GM23338 (cell line): ENCODE measurements at regions not wholly inside any gene's neighbourhood (a gene's known extent, or its start where the extent isn't known, plus 50 kb on each side); places are given as distances from the start of the nearest gene placed in this dataset.

Experiments
- CREB1 ChIP-seq: fragments of 250-450 bp; sonication (Bioruptor Pico); IDR thresholded peaks from 2 replicates; pipeline ENCODE4 v1.5.0; 2020; ENCODE audit warnings: low read depth, mild to moderate bottlenecking, moderate library complexity
- EZH2 ChIP-seq: fragments of 200-600 bp; sonication (generic); IDR thresholded peaks from one replicate; pipeline ENCODE4 v1.8.0; 2017; ENCODE audit warnings: antibody characterized with exemption, mild to moderate bottlenecking, low read depth; ENCODE audit not compliant: unreplicated experiment
- EZH2phosphoT487 ChIP-seq: fragments of 200-600 bp; sonication (generic); IDR thresholded peaks from one replicate; pipeline ENCODE4 v1.8.1; 2018; ENCODE audit warnings: antibody characterized with exemption; ENCODE audit not compliant: unreplicated experiment
- JUNB ChIP-seq: IDR thresholded peaks from one replicate; pipeline ENCODE4 v1.6.1; 2016; ENCODE audit warnings: antibody characterized with exemption; ENCODE audit not compliant: unreplicated experiment
- NANOG ChIP-seq: IDR thresholded peaks from 2 replicates; pipeline ENCODE4 v1.6.1; 2016; ENCODE audit warnings: antibody characterized with exemption, borderline replicate concordance
- POLR2AphosphoS5 ChIP-seq: IDR thresholded peaks from 2 replicates; pipeline ENCODE4 v1.6.1; 2016; ENCODE audit warnings: antibody characterized with exemption, low read depth
- STAT1 ChIP-seq: IDR thresholded peaks from one replicate; pipeline ENCODE4 v1.6.1; 2016; ENCODE audit warnings: antibody characterized with exemption; ENCODE audit not compliant: unreplicated experiment
- TF ChIP-seq, protein P1 (sequence below), 2 experiments: fragments of 200-600 bp in 1 of 2; sonication (generic) in 1 of 2; conservative IDR thresholded peaks; 2 replicates each; pipeline versions ENCODE4 v1.5.1 to v1.6.1; 2016 to 2017; ENCODE audit warnings: antibody characterized with exemption in 2 of 2, low read depth in 2 of 2, mild to moderate bottlenecking in 2 of 2, moderate library complexity in 1 of 2
- TF ChIP-seq, protein P2 (sequence below): IDR thresholded peaks from one replicate; pipeline ENCODE4 v1.6.1; 2018; ENCODE audit warnings: antibody characterized with exemption; ENCODE audit not compliant: unreplicated experiment
- TF ChIP-seq, protein P3 (sequence below): IDR thresholded peaks from 2 replicates; pipeline ENCODE4 v1.6.1; 2016; ENCODE audit warnings: antibody characterized with exemption

DNA sequence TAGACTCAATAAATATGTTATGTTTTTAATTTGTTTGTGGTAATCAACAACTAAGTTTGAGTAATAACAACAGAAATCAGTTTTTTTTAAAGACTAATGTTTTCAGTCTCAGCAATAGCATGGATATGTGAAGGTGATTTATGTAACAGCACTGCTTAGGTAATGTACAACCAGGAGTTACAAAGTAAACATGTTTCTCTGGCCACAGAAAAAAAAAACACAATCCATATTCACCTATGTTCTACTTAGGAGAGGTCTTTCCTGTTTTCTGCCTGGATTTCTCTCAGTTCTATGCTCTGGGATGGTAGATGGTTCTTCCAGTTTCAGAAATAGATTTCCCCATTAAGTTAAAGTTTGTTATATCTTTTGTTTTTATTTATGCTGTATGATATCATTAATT lies 579.4 kb downstream of the SI start:
- TF ChIP-seq, protein P1, sequence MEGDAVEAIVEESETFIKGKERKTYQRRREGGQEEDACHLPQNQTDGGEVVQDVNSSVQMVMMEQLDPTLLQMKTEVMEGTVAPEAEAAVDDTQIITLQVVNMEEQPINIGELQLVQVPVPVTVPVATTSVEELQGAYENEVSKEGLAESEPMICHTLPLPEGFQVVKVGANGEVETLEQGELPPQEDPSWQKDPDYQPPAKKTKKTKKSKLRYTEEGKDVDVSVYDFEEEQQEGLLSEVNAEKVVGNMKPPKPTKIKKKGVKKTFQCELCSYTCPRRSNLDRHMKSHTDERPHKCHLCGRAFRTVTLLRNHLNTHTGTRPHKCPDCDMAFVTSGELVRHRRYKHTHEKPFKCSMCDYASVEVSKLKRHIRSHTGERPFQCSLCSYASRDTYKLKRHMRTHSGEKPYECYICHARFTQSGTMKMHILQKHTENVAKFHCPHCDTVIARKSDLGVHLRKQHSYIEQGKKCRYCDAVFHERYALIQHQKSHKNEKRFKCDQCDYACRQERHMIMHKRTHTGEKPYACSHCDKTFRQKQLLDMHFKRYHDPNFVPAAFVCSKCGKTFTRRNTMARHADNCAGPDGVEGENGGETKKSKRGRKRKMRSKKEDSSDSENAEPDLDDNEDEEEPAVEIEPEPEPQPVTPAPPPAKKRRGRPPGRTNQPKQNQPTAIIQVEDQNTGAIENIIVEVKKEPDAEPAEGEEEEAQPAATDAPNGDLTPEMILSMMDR (conservative IDR thresholded peaks at IDR 0.05; ENCODE audit: low read depth in 2 of 2), result no peak
- TF ChIP-seq CREB1 (CRISPR knock-in tag) (no peak), JUNB (no peak), EZH2phosphoT487 (no peak), EZH2 (no peak), POLR2AphosphoS5 (no peak), STAT1 (no peak), NANOG (no peak)
- TF ChIP-seq, protein P2, sequence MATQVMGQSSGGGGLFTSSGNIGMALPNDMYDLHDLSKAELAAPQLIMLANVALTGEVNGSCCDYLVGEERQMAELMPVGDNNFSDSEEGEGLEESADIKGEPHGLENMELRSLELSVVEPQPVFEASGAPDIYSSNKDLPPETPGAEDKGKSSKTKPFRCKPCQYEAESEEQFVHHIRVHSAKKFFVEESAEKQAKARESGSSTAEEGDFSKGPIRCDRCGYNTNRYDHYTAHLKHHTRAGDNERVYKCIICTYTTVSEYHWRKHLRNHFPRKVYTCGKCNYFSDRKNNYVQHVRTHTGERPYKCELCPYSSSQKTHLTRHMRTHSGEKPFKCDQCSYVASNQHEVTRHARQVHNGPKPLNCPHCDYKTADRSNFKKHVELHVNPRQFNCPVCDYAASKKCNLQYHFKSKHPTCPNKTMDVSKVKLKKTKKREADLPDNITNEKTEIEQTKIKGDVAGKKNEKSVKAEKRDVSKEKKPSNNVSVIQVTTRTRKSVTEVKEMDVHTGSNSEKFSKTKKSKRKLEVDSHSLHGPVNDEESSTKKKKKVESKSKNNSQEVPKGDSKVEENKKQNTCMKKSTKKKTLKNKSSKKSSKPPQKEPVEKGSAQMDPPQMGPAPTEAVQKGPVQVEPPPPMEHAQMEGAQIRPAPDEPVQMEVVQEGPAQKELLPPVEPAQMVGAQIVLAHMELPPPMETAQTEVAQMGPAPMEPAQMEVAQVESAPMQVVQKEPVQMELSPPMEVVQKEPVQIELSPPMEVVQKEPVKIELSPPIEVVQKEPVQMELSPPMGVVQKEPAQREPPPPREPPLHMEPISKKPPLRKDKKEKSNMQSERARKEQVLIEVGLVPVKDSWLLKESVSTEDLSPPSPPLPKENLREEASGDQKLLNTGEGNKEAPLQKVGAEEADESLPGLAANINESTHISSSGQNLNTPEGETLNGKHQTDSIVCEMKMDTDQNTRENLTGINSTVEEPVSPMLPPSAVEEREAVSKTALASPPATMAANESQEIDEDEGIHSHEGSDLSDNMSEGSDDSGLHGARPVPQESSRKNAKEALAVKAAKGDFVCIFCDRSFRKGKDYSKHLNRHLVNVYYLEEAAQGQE, result no peak
- TF ChIP-seq, protein P3, sequence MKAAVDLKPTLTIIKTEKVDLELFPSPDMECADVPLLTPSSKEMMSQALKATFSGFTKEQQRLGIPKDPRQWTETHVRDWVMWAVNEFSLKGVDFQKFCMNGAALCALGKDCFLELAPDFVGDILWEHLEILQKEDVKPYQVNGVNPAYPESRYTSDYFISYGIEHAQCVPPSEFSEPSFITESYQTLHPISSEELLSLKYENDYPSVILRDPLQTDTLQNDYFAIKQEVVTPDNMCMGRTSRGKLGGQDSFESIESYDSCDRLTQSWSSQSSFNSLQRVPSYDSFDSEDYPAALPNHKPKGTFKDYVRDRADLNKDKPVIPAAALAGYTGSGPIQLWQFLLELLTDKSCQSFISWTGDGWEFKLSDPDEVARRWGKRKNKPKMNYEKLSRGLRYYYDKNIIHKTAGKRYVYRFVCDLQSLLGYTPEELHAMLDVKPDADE, result no peak
